Naive thymus-derived CD4-positive, alpha-beta T cell (primary cell): ENCODE measurements at regions not wholly inside any gene's neighbourhood (a gene's known extent, or its start where the extent isn't known, plus 50 kb on each side); places are given as distances from the start of the nearest gene placed in this dataset.

Experiments
- ATAC-seq: fragments of 150-1000 bp; cut with Tn5 transposase; 2 replicates; pipeline ENCODE4 v1.10.0; 2021; ENCODE audit warnings: mild to moderate bottlenecking, moderate library complexity
- CTCF ChIA-PET: fragments of 350-600 bp; sonication (Branson Sonifier 250); formaldehyde crosslinking; loops from one replicate; lab custom pipeline; 2021; ENCODE audit warnings: antibody characterized with exemption; lab: Charles Lee
- POLR2A ChIA-PET: fragments of 350-600 bp; sonication (Branson Sonifier 250); formaldehyde crosslinking; loops from one replicate; lab custom pipeline; 2021; ENCODE audit warnings: antibody characterized with exemption, inconsistent platforms; lab: Charles Lee
- DNase-seq, 9 donors: peaks; one replicate each; pipeline versions ENCODE4 v3.0.0 to v3.0.0-alpha.2; 2020 to 2022; ENCODE audit warnings: mixed read lengths in 1 of 9
- H3K27ac ChIP-seq: one replicate; pipeline ENCODE4 v1.7.0; 2013; ENCODE audit warnings: mild to moderate bottlenecking, low read depth, low read length, moderate library complexity
- H3K27me3 ChIP-seq, 2 donors: one replicate each; pipeline ENCODE4 v1.7.0; 2013; ENCODE audit warnings: low read length in 2 of 2, mild to moderate bottlenecking in 2 of 2, moderate library complexity in 2 of 2; ENCODE audit not compliant: control insufficient read depth in 2 of 2, insufficient read depth in 2 of 2
- H3K36me3 ChIP-seq, 3 experiments: 1 replicate in 2 of 3; 2 replicates in 1 of 3; pipeline ENCODE4 v1.7.0; 2013; ENCODE audit warnings: low read length in 3 of 3, mild to moderate bottlenecking in 3 of 3, moderate library complexity in 1 of 3; ENCODE audit not compliant: insufficient read depth in 3 of 3, control insufficient read depth in 2 of 3
- H3K4me1 ChIP-seq, 2 donors: one replicate each; pipeline ENCODE4 v1.7.0; 2013; ENCODE audit warnings: low read length in 2 of 2, mild to moderate bottlenecking in 2 of 2, moderate library complexity in 1 of 2; ENCODE audit not compliant: control insufficient read depth in 2 of 2, insufficient read depth in 2 of 2
- H3K4me3 ChIP-seq: 2 replicates; pipeline ENCODE4 v1.7.0; 2013; ENCODE audit warnings: mild to moderate bottlenecking, low read length
- H3K9me3 ChIP-seq, 3 experiments: 1 replicate in 2 of 3; 2 replicates in 1 of 3; pipeline ENCODE4 v1.7.0; 2013; ENCODE audit warnings: low read length in 3 of 3; ENCODE audit not compliant: control insufficient read depth in 2 of 3
- H3K27ac Mint-ChIP-seq, 9 donors: one replicate each; pipeline ENCODE4 v1.8.0; 2020 to 2022; ENCODE audit warnings: mixed read lengths in 9 of 9, mild to moderate bottlenecking in 8 of 9, moderate library complexity in 5 of 9, inconsistent platforms in 2 of 9
- H3K27me3 Mint-ChIP-seq, 5 donors: one replicate each; pipeline ENCODE4 v1.8.0; 2021 to 2022; ENCODE audit warnings: mixed read lengths in 5 of 5, mild to moderate bottlenecking in 1 of 5
- H3K36me3 Mint-ChIP-seq, 5 donors: one replicate each; pipeline ENCODE4 v1.8.0; 2020 to 2022; ENCODE audit warnings: mixed read lengths in 5 of 5, mild to moderate bottlenecking in 3 of 5, inconsistent platforms in 1 of 5
- H3K4me1 Mint-ChIP-seq, 7 donors: one replicate each; pipeline ENCODE4 v1.8.0; 2020 to 2022; ENCODE audit warnings: mixed read lengths in 7 of 7, mild to moderate bottlenecking in 3 of 7, inconsistent platforms in 1 of 7
- H3K4me3 Mint-ChIP-seq, 10 donors: one replicate each; pipeline ENCODE4 v1.8.0; 2020 to 2022; ENCODE audit warnings: mild to moderate bottlenecking in 10 of 10, mixed read lengths in 10 of 10, moderate library complexity in 6 of 10, inconsistent platforms in 2 of 10
- H3K9me3 Mint-ChIP-seq, 11 donors: one replicate each; pipeline ENCODE4 v1.8.0; 2020 to 2022; ENCODE audit warnings: mixed read lengths in 11 of 11, mild to moderate bottlenecking in 4 of 11, inconsistent platforms in 1 of 11, moderate library complexity in 1 of 11
- intact Hi-C, 2 donors: fragments of 100-400 bp; cut with micrococcal nuclease; formaldehyde crosslinking; loops; one replicate each; pipeline ENCODE4 v1.15.1; 2023

DNA sequence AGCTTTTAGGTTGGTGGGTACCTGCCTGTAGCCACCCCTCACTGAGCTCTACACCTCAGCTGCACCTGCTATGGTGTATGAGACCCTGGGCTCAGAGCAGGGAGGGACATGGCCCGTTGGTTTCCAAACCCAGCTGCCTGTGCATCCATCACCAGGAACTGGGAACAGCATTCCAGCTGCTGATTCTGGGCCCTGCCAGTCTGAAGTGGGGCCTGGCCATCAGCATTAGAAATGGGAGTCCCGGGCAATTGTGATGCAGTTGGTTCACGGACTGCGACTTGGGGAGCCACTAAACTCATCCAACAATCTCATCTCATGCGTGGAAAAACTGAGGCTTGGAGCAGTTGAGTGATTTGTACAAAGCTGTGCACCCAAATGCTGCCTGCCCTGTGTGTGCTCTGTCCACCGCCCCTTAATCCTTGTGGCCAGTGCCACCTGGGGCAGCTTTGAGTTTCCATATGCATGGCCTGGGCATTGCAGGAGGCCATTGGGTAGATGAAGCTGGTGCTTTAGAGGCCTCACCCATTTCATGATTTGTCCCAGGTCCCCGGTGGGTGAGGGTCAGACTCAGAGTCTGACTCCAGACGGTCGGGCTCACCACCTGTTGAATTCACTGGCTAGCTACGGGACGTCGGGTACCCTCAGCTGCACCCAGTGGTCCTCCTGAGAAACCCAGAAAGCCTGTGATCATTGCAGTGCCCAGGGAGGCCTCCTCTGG is 109.0 kb upstream of the SHH start:
- no peak for DNase-seq
- Histone ChIP-seq H3K27ac (no peak overlapping the region), H3K27me3 (no peaks in the 10 kb centered on the region), H3K4me1 (no peaks in the 10 kb centered on the region), H3K9me3 (no peaks in the 10 kb centered on the region), H3K36me3 (no peaks in the 10 kb centered on the region), H3K4me3 (no peak overlapping the region)
- intact Hi-C loops: no loop called here
- ChIA-PET CTCF (no interaction called here), POLR2A (no interaction called here)
- Mint-ChIP-seq H3K27ac (no peak overlapping the region), H3K4me1 (no peaks in the 10 kb centered on the region), H3K36me3 (no peaks in the 10 kb centered on the region), H3K9me3 (peaks cover 0 to 5% (median 0%) of the 10 kb centered on the region in 11 donors), H3K4me3 (no peak overlapping the region), H3K27me3 (peaks cover 0 to 12% (median 5%) of the 10 kb centered on the region in 5 donors)
- no peak for ATAC-seq

DNA sequence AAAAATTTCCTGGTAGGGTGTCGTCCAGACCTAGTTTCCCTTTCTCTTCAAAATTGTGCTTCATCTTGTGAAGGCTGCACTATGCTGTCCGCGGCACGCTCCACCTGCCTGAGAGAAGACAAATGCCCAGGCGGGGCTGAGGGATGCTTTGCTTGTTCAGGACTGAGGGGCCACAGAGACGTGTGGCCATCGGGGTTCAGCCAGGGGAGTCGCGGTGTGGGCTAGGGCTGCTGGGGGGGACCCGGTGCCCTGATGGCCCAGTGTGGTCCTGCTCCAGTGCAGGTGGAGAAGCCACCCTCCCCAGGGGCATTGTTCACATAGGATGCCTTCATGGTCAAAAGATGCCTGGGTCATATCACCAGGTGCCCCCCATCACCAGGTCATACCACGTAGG is 107.8 kb upstream of the SHH start:
- H3K36me3 ChIP-seq: no peaks in the 10 kb centered on the region
- H3K9me3 Mint-ChIP-seq: peaks cover 0 to 5% (median 0%) of the 10 kb centered on the region in 11 donors
- H3K4me3 ChIP-seq: no peak overlapping the region
- H3K4me1 ChIP-seq: no peaks in the 10 kb centered on the region
- no peak overlapping the region for H3K4me3 Mint-ChIP-seq
- no peaks in the 10 kb centered on the region for H3K27me3 ChIP-seq
- H3K9me3 ChIP-seq: no peaks in the 10 kb centered on the region
- POLR2A ChIA-PET: no interaction called here
- ATAC-seq (peak; percentile 14), DNase-seq (no peak)
- CTCF ChIA-PET: no interaction called here
- no peak overlapping the region for H3K27ac ChIP-seq
- intact Hi-C loops: no loop called here
- H3K36me3 Mint-ChIP-seq: no peaks in the 10 kb centered on the region
- peaks cover 0 to 12% (median 5%) of the 10 kb centered on the region in 5 donors for H3K27me3 Mint-ChIP-seq
- H3K27ac Mint-ChIP-seq: no peak overlapping the region
- H3K4me1 Mint-ChIP-seq: no peaks in the 10 kb centered on the region

DNA sequence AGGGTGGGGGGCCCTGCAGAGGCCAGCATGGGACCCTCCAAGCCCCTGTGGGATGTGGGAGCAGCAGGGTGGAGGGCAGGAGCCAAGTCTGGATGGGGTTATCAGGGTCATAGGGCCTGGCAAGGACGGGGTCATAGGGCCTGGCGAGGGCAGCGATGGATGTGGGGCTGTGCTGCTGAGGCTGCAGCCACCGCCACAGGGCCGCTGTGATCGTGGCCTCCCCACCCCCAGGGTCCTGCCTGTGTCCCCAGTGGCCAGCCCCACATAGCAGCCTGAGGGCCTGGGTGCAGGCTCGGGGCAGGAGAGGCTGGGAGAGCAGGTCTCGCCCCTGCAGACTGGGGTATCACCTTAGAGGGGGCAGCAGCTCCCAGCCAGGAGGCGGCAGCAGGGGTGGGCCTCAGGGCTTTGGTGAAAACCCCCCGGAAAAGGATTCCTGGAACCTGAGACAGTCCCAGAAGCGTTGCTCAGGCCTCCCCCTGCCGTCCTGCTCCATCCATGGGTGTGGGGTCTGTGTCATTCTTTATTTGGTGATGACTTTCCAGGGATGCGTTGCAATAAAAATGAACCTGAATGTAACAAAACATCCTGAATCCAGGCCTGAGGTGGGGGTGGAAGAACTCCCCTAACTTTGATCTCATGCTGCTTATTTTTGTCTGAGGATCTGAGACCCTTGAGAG is 107.3 kb upstream of the SHH start:
- no peaks in the 10 kb centered on the region for H3K36me3 ChIP-seq
- H3K9me3 ChIP-seq: no peaks in the 10 kb centered on the region
- no peak overlapping the region for H3K27ac ChIP-seq
- Mint-ChIP-seq H3K4me3 (no peak overlapping the region), H3K36me3 (no peaks in the 10 kb centered on the region), H3K27ac (no peak overlapping the region), H3K4me1 (no peaks in the 10 kb centered on the region), H3K9me3 (peaks cover 0 to 5% (median under 1%) of the 10 kb centered on the region in 11 donors), H3K27me3 (peaks cover 0 to 12% (median 5%) of the 10 kb centered on the region in 5 donors)
- ChIA-PET POLR2A (no interaction called here), CTCF (no interaction called here)
- no peak overlapping the region for H3K4me3 ChIP-seq
- H3K27me3 ChIP-seq: no peaks in the 10 kb centered on the region
- no peaks in the 10 kb centered on the region for H3K4me1 ChIP-seq
- no peak for DNase-seq
- intact Hi-C loops: no loop called here
- no peak for ATAC-seq

DNA sequence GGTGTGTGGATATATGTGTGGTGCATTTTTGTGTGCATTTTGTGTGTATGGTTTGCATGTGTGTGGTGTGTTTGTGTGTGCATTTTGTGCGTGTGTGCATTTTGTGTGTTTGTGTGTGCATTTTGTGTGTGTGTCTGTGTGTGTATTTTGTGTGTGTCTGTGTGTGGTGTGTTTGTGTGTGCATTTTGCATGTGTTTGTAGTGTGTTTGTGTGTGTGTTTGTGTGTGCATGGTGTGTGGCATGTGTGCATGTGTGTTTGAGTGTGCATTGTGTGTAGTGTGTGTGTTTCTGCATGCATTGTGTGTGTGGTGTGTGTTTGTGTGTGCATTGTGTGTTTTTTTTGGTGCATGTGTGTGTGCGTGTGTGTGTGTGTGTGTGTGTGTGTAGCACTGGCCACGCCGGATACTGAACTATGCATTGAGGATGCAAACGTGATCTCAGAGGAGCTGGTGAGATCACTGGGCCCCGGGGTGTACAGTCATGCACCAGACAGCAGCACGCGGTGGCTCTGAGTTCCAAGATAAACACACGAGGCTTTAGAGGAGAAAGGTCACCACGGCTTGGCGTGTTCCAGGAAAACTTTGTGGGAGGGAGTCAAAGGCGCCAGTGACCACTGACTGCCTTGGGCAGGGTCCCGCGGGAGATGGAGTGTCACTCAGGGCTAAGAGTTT is 106.6 kb upstream of the SHH start:
- peaks cover 0 to 11% (median 5%) of the 10 kb centered on the region in 5 donors for H3K27me3 Mint-ChIP-seq
- no peak for DNase-seq
- H3K4me3 Mint-ChIP-seq: no peak overlapping the region
- Histone ChIP-seq H3K36me3 (no peaks in the 10 kb centered on the region), H3K27ac (no peak overlapping the region), H3K4me1 (no peaks in the 10 kb centered on the region), H3K4me3 (no peak overlapping the region), H3K9me3 (no peaks in the 10 kb centered on the region), H3K27me3 (no peaks in the 10 kb centered on the region)
- CTCF ChIA-PET: no interaction called here
- peak overlapping the region in 1 of 9 donors; percentile 60 for H3K27ac Mint-ChIP-seq
- POLR2A ChIA-PET: no interaction called here
- no peaks in the 10 kb centered on the region for H3K4me1 Mint-ChIP-seq
- intact Hi-C loops: no loop called here
- no peak for ATAC-seq
- H3K36me3 Mint-ChIP-seq: no peaks in the 10 kb centered on the region
- peaks cover 0 to 5% (median 1%) of the 10 kb centered on the region in 11 donors for H3K9me3 Mint-ChIP-seq

DNA sequence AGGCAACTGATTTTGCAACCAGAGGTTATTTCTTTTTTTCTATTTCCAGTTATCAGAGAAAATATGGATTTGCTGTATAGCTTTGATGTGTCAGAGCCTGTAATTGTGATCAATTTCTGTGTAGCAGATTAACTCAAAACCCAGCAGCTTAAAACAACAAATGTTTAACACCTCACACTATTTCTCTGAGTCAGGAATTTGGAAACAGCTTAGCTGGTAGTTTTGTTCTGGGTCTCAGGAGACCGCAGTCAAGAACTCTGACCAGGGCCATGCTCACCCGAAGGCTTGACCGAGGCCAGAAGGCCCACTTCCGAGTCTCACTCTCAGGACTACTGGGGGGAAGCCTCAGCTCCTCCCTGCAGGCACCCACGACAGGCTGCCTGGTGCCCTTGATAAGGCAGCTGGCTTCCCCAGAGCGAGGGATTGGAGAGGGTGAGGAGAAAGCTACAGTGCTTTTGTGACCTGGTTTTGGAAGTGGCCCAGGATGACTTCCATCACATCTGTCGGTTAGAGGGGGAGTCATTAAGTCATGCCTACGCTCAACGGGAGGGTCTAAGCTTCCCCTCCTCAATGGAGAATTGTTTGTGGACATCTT is 105.7 kb upstream of the SHH start:
- DNase-seq: no peak
- H3K4me3 ChIP-seq: no peak overlapping the region
- Mint-ChIP-seq H3K27me3 (peaks cover 0 to 7% (median 5%) of the 10 kb centered on the region in 5 donors), H3K36me3 (peaks cover 0 to 4% (median 0%) of the 10 kb centered on the region in 5 donors), H3K4me1 (no peaks in the 10 kb centered on the region), H3K27ac (no peak overlapping the region), H3K4me3 (no peak overlapping the region), H3K9me3 (peaks cover 0 to 8% (median 4%) of the 10 kb centered on the region in 11 donors)
- no peaks in the 10 kb centered on the region for H3K27me3 ChIP-seq
- H3K27ac ChIP-seq: no peak overlapping the region
- ChIA-PET POLR2A (no interaction called here), CTCF (no interaction called here)
- H3K4me1 ChIP-seq: no peaks in the 10 kb centered on the region
- no peak for ATAC-seq
- no peaks in the 10 kb centered on the region for H3K9me3 ChIP-seq
- intact Hi-C loops: no loop called here
- H3K36me3 ChIP-seq: no peaks in the 10 kb centered on the region

DNA sequence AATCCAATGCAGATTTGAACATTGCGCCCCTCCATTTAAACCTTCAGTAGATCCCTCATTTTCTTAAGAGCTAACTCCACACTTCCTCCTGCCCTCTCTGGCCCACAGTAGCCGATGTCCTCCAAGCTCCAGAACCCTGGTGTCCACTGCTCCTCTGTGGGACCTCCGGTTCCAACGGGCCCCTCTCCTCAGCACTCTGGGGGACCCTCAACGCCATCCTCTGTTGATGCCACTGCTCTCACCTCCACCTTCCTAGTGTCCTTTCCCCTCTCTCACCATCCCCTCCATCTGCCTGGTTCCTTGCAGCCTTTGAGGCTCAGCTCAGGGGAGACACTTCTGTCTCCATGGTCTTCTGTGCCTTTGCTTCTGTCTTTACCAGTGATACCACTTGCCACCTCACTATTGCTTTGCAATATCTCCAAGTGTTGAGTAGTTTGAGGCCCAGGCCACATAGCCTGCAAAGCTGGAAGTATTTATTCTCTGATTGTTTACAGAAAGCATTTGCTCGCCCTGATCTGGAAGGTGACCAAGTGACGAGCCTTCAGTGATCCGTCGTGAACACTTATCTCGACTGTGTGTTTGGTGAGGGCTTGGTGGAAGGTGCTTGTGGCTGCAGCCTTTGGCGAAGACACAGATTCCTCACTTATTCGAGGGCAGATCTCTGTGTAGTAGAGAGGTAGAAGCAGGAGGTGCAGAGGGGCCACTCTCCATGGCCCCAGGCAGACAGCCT is 104.8 kb upstream of the SHH start:
- intact Hi-C loops: no loop called here
- no peaks in the 10 kb centered on the region for H3K27me3 ChIP-seq
- ATAC-seq: no peak
- Mint-ChIP-seq H3K9me3 (peaks cover 0 to 15% (median 5%) of the 10 kb centered on the region in 11 donors), H3K27ac (no peak overlapping the region), H3K4me3 (no peak overlapping the region), H3K4me1 (no peaks in the 10 kb centered on the region), H3K36me3 (peaks cover 0 to 4% (median 0%) of the 10 kb centered on the region in 5 donors), H3K27me3 (peaks cover 0 to 9% (median 5%) of the 10 kb centered on the region in 5 donors)
- H3K27ac ChIP-seq: no peak overlapping the region
- DNase-seq: no peak
- CTCF ChIA-PET: no interaction called here
- H3K36me3 ChIP-seq: no peaks in the 10 kb centered on the region
- H3K4me3 ChIP-seq: no peak overlapping the region
- peaks cover 0 to 3% (median 0%) of the 10 kb centered on the region in 3 experiments for H3K9me3 ChIP-seq
- H3K4me1 ChIP-seq: no peaks in the 10 kb centered on the region
- POLR2A ChIA-PET: no interaction called here
